Keratinocyte (primary cell): ENCODE measurements at regions not wholly inside any gene's neighbourhood (a gene's known extent, or its start where the extent isn't known, plus 50 kb on each side); places are given as distances from the start of the nearest gene placed in this dataset.

Experiments used
- EZH2 ChIP-seq: IDR thresholded peaks from one replicate; pipeline ENCODE4 v1.6.1; 2012; ENCODE audit warnings: inconsistent platforms, mild to moderate bottlenecking, low read length, moderate library complexity
- TF ChIP-seq, protein P1 (sequence below), 3 experiments: IDR thresholded peaks in 1 of 3; conservative IDR thresholded peaks in 1 of 3; optimal IDR thresholded peaks in 1 of 3; 2 replicates in 2 of 3; 3 replicates in 1 of 3; pipeline versions ENCODE3 to v1.5.1; 2011; ENCODE audit warnings: low read length in 3 of 3, mild to moderate bottlenecking in 3 of 3, moderate library complexity in 2 of 3, control low read depth in 1 of 3, inconsistent platforms in 1 of 3; ENCODE audit not compliant: insufficient read depth in 2 of 3; ENCODE audit errors: extremely low read depth in 1 of 3

DNA sequence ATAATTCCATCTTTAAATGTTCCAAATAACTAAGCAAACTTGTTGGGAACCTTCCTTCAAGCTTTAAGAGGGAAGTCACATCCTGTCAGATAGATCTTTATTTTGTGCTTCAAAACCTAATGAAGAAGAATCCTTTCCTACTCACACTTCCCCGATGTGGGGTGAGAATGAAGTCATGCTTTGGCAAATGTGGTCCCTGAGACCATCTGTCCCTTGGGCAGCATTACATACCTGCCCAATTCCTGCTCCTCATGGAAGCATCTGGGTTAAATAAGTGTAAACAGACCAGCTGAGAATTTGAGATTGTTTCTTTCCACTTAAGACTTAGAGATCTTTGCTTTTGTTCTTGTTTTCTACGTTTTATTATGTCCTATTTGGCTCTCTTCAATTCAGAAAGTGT, 606.0 kb upstream of the TMEM132C start:
- no peak for TF ChIP-seq EZH2
- TF ChIP-seq, protein P1, sequence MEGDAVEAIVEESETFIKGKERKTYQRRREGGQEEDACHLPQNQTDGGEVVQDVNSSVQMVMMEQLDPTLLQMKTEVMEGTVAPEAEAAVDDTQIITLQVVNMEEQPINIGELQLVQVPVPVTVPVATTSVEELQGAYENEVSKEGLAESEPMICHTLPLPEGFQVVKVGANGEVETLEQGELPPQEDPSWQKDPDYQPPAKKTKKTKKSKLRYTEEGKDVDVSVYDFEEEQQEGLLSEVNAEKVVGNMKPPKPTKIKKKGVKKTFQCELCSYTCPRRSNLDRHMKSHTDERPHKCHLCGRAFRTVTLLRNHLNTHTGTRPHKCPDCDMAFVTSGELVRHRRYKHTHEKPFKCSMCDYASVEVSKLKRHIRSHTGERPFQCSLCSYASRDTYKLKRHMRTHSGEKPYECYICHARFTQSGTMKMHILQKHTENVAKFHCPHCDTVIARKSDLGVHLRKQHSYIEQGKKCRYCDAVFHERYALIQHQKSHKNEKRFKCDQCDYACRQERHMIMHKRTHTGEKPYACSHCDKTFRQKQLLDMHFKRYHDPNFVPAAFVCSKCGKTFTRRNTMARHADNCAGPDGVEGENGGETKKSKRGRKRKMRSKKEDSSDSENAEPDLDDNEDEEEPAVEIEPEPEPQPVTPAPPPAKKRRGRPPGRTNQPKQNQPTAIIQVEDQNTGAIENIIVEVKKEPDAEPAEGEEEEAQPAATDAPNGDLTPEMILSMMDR (optimal IDR thresholded peaks at IDR 0.05 in 1 of 3, IDR thresholded peaks at IDR 0.05 in 1 of 3, conservative IDR thresholded peaks at IDR 0.05 in 1 of 3; ENCODE audit: extremely low read depth in 1 of 3, insufficient read depth in 2 of 3, low read length in 3 of 3), result no peak
